IMR-90 (cell line): ENCODE measurements at regions not wholly inside any gene's neighbourhood (a gene's known extent, or its start where the extent isn't known, plus 50 kb on each side); places are given as distances from the start of the nearest gene placed in this dataset.

ENCODE experiments used
- ATAC-seq: fragments of 200-7000 bp; cut with Tn5 transposase; 2 replicates; pipeline ENCODE4 v1.9.1; 2020; ENCODE audit warnings: low read depth, mild to moderate bottlenecking, moderate library complexity
- BruUV-seq: library from RNA; stranded (reverse); fragments of 400-500 nt; replicated peaks from 2 replicates; lab custom pipeline; 2021; lab: Mats Ljungman, UMichigan
- CTCF ChIA-PET: fragments of 300-600 bp; formaldehyde crosslinking; extraction: SDS; loops from one replicate; lab custom pipeline; 2021; ENCODE audit warnings: antibody characterized with exemption; lab: Yijun Ruan, JAX
- POLR2A ChIA-PET: fragments of 300-600 bp; sonication (Branson Sonifier 250); formaldehyde crosslinking; loops from one replicate; lab custom pipeline; 2022; ENCODE audit warnings: antibody characterized with exemption; ENCODE audit not compliant: unreplicated experiment; lab: Charles Lee
- DNase-seq: peaks from one replicate; pipeline ENCODE4 v3.0.0; 2013
- H2AFZ ChIP-seq: replicated peaks from 2 replicates; pipeline ENCODE3; 2013; ENCODE audit warnings: low read length, mild to moderate bottlenecking; ENCODE audit not compliant: poor library complexity
- H2AK5ac ChIP-seq: 2 replicates; pipeline ENCODE4 v1.6.1; 2013; ENCODE audit warnings: low read depth, low read length, inconsistent platforms
- H2AK9ac ChIP-seq: replicated peaks from 2 replicates; pipeline ENCODE3; 2013; ENCODE audit warnings: mild to moderate bottlenecking, low read depth, low read length, moderate library complexity; ENCODE audit not compliant: poor library complexity
- H2BK120ac ChIP-seq: 2 replicates; pipeline ENCODE4 v1.6.1; 2013; ENCODE audit warnings: low read depth, low read length, inconsistent platforms
- H2BK15ac ChIP-seq: 3 replicates; pipeline ENCODE4 v1.6.1; 2013; ENCODE audit warnings: low read depth, low read length, inconsistent platforms
- H2BK20ac ChIP-seq: 2 replicates; pipeline ENCODE4 v1.6.1; 2013; ENCODE audit warnings: low read depth, mild to moderate bottlenecking, inconsistent platforms, low read length, moderate library complexity
- H2BK5ac ChIP-seq: 2 replicates; pipeline ENCODE4 v1.6.1; 2013; ENCODE audit warnings: mild to moderate bottlenecking, low read depth, low read length, inconsistent platforms; ENCODE audit not compliant: poor library complexity, severe bottlenecking
- H3K14ac ChIP-seq: replicated peaks from 2 replicates; pipeline ENCODE4 v1.6.1; 2013; ENCODE audit warnings: low read depth, low read length, inconsistent platforms
- H3K18ac ChIP-seq: 2 replicates; pipeline ENCODE4 v1.6.1; 2013; ENCODE audit warnings: low read depth, low read length, control low read depth
- H3K23ac ChIP-seq: 2 replicates; pipeline ENCODE4 v1.6.1; 2013; ENCODE audit warnings: low read depth, low read length, inconsistent platforms
- H3K27ac ChIP-seq: 2 replicates; pipeline ENCODE4 v1.5.1; 2013; ENCODE audit warnings: mild to moderate bottlenecking, control low read depth, low read length; ENCODE audit not compliant: insufficient read depth
- H3K27me3 ChIP-seq: 2 replicates; pipeline ENCODE4 v1.6.1; 2013; ENCODE audit warnings: low read length; ENCODE audit not compliant: control insufficient read depth, insufficient read depth
- H3K36me3 ChIP-seq: 2 replicates; pipeline ENCODE4 v1.6.1; 2013; ENCODE audit warnings: low read length, mixed read lengths; ENCODE audit not compliant: control insufficient read depth, insufficient read depth
- H3K4ac ChIP-seq: 2 replicates; pipeline ENCODE4 v1.6.1; 2013; ENCODE audit warnings: low read depth, low read length, inconsistent platforms
- H3K4me1 ChIP-seq: 2 replicates; pipeline ENCODE4 v1.6.1; 2013; ENCODE audit warnings: low read length, mixed read lengths; ENCODE audit not compliant: control insufficient read depth, insufficient read depth
- H3K4me2 ChIP-seq: 2 replicates; pipeline ENCODE4 v1.6.1; 2013; ENCODE audit warnings: low read depth, mild to moderate bottlenecking, control low read depth, low read length, moderate library complexity
- H3K4me3 ChIP-seq: 2 replicates; pipeline ENCODE4 v1.5.1; 2013; ENCODE audit warnings: low read depth, mild to moderate bottlenecking, control low read depth, low read length, moderate library complexity; ENCODE audit not compliant: insufficient read depth
- H3K56ac ChIP-seq: 2 replicates; pipeline ENCODE4 v1.6.1; 2013; ENCODE audit warnings: low read length, inconsistent platforms; ENCODE audit not compliant: insufficient read depth; ENCODE audit errors: extremely low read depth
- H3K79me1 ChIP-seq, 2 experiments: 2 replicates each; pipeline ENCODE4 v1.6.1; 2013; ENCODE audit warnings: low read length in 2 of 2, inconsistent platforms in 1 of 2, low read depth in 1 of 2
- H3K9ac ChIP-seq: 2 replicates; pipeline ENCODE4 v1.6.1; 2013; ENCODE audit warnings: low read depth, low read length, control low read depth
- H3K9me1 ChIP-seq: 2 replicates; pipeline ENCODE4 v1.6.1; 2013; ENCODE audit warnings: low read length, inconsistent platforms; ENCODE audit not compliant: insufficient read depth
- H3K9me3 ChIP-seq: 2 replicates; pipeline ENCODE4 v1.6.1; 2013; ENCODE audit warnings: low read length; ENCODE audit not compliant: control insufficient read depth, insufficient read depth
- H4K20me1 ChIP-seq: 2 replicates; pipeline ENCODE4 v1.6.1; 2013; ENCODE audit warnings: low read length, inconsistent platforms; ENCODE audit not compliant: insufficient read depth
- H4K5ac ChIP-seq: 2 replicates; pipeline ENCODE4 v1.6.1; 2013; ENCODE audit warnings: mild to moderate bottlenecking, low read depth, low read length, control low read depth
- H4K8ac ChIP-seq, 2 experiments: 2 replicates each; pipeline ENCODE4 v1.6.1; 2013; ENCODE audit warnings: low read depth in 2 of 2, low read length in 2 of 2, control low read depth in 1 of 2, inconsistent platforms in 1 of 2
- H4K91ac ChIP-seq: 2 replicates; pipeline ENCODE4 v1.6.1; 2013; ENCODE audit warnings: low read depth, low read length, inconsistent platforms; ENCODE audit not compliant: insufficient read depth
- RAD21 ChIP-seq: IDR thresholded peaks from 2 replicates; pipeline ENCODE4 v1.6.1; 2012; ENCODE audit warnings: low read length, improper control_type of control experiment
- WGBS, 2 experiments: methylation state at CpG; one replicate each; pipeline versions ENCODE4 v1.1.5 to v1.1.7; 2013; ENCODE audit warnings: missing lambda C conversion rate in 2 of 2; ENCODE audit not compliant: insufficient read length in 1 of 2; ENCODE audit errors: extremely low coverage in 2 of 2; 5-methylcytosine and 5-hydroxymethylcytosine counted together
- dilution Hi-C: fragments of 300-500 bp; cut with HindIII; formaldehyde crosslinking; loops from one replicate; pipeline ENCODE4 v1.14.3; 2018; ENCODE audit warnings: low sequenced_read_pairs; ENCODE audit not compliant: unreplicated experiment
- in situ Hi-C: fragments of 300-500 bp; cut with MboI; formaldehyde crosslinking; loops from 3 replicates; pipeline ENCODE4 v1.14.3; 2019; ENCODE audit warnings: low sequenced_read_pairs, inconsistent platforms, mixed read lengths
- intact Hi-C: fragments of 100-400 bp; cut with micrococcal nuclease; formaldehyde crosslinking; loops from 2 replicates; pipeline ENCODE4 v1.10.0; 2022

- no peak overlapping the region for H3K4me3 ChIP-seq
- ATAC-seq (no peak), DNase-seq (no peak)
- no peaks in the 10 kb centered on the region for H3K9me3 ChIP-seq
- no peaks in the 10 kb centered on the region for H3K27me3 ChIP-seq
- H3K4ac ChIP-seq = no peak overlapping the region
- H4K8ac ChIP-seq = no peak overlapping the region
- no peaks in the 10 kb centered on the region for H3K9me1 ChIP-seq
- no CpG with 5 or more reads among the region's 1 CpG for WGBS, 2 experiments
- no peak overlapping the region for H3K23ac ChIP-seq
- H4K5ac ChIP-seq = no peak overlapping the region
- no peak overlapping the region for H2BK20ac ChIP-seq
- in situ Hi-C loops = no loop called here
- TF ChIP-seq RAD21 = no peak
- CTCF ChIA-PET = no interaction called here
- H2BK5ac ChIP-seq = no peak overlapping the region
- POLR2A ChIA-PET = no interaction called here
- no peak overlapping the region for H3K56ac ChIP-seq
- no peaks in the 10 kb centered on the region for H3K79me1 ChIP-seq
- no peak overlapping the region for H3K9ac ChIP-seq
- H3K27ac ChIP-seq = no peak overlapping the region
- no peaks in the 10 kb centered on the region for H3K4me1 ChIP-seq
- no peak overlapping the region for H4K91ac ChIP-seq
- H3K14ac ChIP-seq = no peak overlapping the region
- no peak overlapping the region for H2BK15ac ChIP-seq
- intact Hi-C loops = no loop called here
- H2AK5ac ChIP-seq = no peak overlapping the region
- no peaks in the 10 kb centered on the region for H3K36me3 ChIP-seq
- H2BK120ac ChIP-seq = no peak overlapping the region
- H2AK9ac ChIP-seq = no peak overlapping the region
- H4K20me1 ChIP-seq = no peaks in the 10 kb centered on the region
- dilution Hi-C loops = no loop called here
- H3K4me2 ChIP-seq = no peak overlapping the region
- BruUV-seq = no TSS peak
- H2AFZ ChIP-seq = no peak overlapping the region
- no peak overlapping the region for H3K18ac ChIP-seq
These were observed 1546.2 kb downstream of the BRINP3 start for GRCh38 chr1:188931506-188931905.
